ENCODE measurements at regions not wholly inside any gene's neighbourhood (a gene's known extent, or its start where the extent isn't known, plus 50 kb on each side); places are given as distances from the start of the nearest gene placed in this dataset.

GRCh38 chr20:21456207-21456606 lies 57.7 kb downstream of the NKX2-2 start:
- no peaks in the 10 kb centered on the region for H3K36me3 ChIP-seq (ENCODE audit: low read depth)

DNA sequence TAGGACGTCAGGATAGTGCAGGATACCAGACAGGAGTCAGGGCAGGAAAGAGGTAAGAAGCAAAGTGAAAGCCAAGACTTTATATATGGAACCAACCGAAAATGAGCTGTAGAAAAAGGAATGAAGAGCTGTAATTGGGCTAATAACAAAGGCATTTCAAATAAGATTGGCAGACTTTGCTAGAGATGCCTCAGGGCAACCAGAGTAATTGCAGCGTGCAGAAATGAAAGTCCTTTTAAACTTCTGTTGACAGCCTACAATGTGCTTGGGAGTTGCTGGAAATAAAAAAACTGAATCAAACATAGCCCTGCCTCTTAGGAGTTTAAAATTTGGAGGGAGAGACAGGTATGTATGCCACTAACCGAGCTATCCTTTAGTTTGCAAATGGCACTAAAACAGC lies 56.4 kb upstream of the NKX2-4 start:
- Histone ChIP-seq H3K4me2 (ENCODE audit: unreplicated experiment) (no peak overlapping the region), H3K9ac (no peak overlapping the region), H3K9me3 (ENCODE audit: low read depth) (no peaks in the 10 kb centered on the region), H3K36me3 (ENCODE audit: low read depth) (no peaks in the 10 kb centered on the region), H3K79me2 (ENCODE audit: insufficient read depth) (no peaks in the 10 kb centered on the region), H3K4me3 (no peak overlapping the region), H3F3A (ENCODE audit: insufficient read depth) (no peaks in the 10 kb centered on the region), H3K9me2 (ENCODE audit: insufficient read depth) (no peaks in the 10 kb centered on the region), H4K20me1 (ENCODE audit: insufficient read depth) (no peaks in the 10 kb centered on the region), H2AFZ (no peak overlapping the region), H3K27me3 (replicated peaks; ENCODE audit: insufficient read depth) (no peaks in the 10 kb centered on the region; the same call in 1 of the 2 replicates), H3K4me1 (ENCODE audit: insufficient read depth) (no peaks in the 10 kb centered on the region), H3K27ac (no peak overlapping the region)
- WGBS, 2 experiments (ENCODE audit: low coverage in 1 of 2, low lambda C conversion rate in 2 of 2, missing lambda C conversion rate in 2 of 2) = 12 to 17% methylated on average over 4 of the region's 4 CpGs
- peak; percentile 10 for DNase-seq
- TF ChIP-seq EZH2phosphoT487 (IDR thresholded peaks at IDR 0.05; ENCODE audit: insufficient read depth, low read depth) (no peak), EZH2 (IDR thresholded peaks at IDR 0.05; ENCODE audit: insufficient read depth, poor library complexity, severe bottlenecking) (no peak)
- in situ Hi-C loops (cut with MboI) = no loop called here

More at GRCh38 chr20:21456207-21456606, 57.7 kb downstream of the NKX2-2 start:
- no peaks in the 10 kb centered on the region for H3K9me3 ChIP-seq (ENCODE audit: low read depth)
- no peak overlapping the region for H3K27ac ChIP-seq
- H3K79me2 ChIP-seq (ENCODE audit: insufficient read depth) = no peaks in the 10 kb centered on the region
- in situ Hi-C loops (cut with MboI) = no loop called here
- H2AFZ ChIP-seq = no peak overlapping the region
- H3K4me2 ChIP-seq (ENCODE audit: unreplicated experiment) = no peak overlapping the region
- no peak overlapping the region for H3K4me3 ChIP-seq
- H3K27me3 ChIP-seq (replicated peaks; ENCODE audit: insufficient read depth) = peaks cover 16% of the 10 kb centered on the region
- no peaks in the 10 kb centered on the region for H3F3A ChIP-seq (ENCODE audit: insufficient read depth)
- H3K4me1 ChIP-seq (ENCODE audit: insufficient read depth) = no peaks in the 10 kb centered on the region
- no peak for TF ChIP-seq EZH2 (IDR thresholded peaks at IDR 0.05; ENCODE audit: insufficient read depth, poor library complexity, severe bottlenecking)
- no peak for TF ChIP-seq EZH2phosphoT487 (IDR thresholded peaks at IDR 0.05; ENCODE audit: insufficient read depth, low read depth)
- 31 to 34% methylated on average over 2 of the region's 2 CpGs for WGBS, 2 experiments (ENCODE audit: low coverage in 1 of 2, low lambda C conversion rate in 2 of 2, missing lambda C conversion rate in 2 of 2)
- H3K9me2 ChIP-seq (ENCODE audit: insufficient read depth) = no peaks in the 10 kb centered on the region
- no peak overlapping the region for H3K9ac ChIP-seq
- H4K20me1 ChIP-seq (ENCODE audit: insufficient read depth) = no peaks in the 10 kb centered on the region
- no peak for DNase-seq

DNA sequence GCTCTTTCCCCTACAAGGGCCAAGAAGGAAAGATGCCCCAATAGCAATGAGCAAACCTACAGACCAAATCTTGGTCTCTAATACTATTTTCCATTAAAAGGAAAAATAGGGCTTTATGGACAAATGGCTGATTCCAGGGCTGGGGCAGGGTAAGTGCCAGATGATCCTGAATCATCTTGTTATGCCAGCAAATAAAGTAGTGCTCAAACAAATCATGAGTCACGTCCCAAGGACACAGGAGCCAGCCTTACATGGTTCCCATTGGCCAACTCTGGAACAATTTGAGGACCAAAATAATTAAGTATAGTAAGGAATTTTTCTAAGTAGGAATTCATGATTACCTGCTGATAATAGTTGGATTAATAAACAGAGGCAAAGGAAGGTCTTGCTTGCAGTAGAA lies 53.2 kb upstream of the NKX2-4 start:
- Histone ChIP-seq H3K9ac (no peak overlapping the region), H3K9me3 (ENCODE audit: low read depth) (no peaks in the 10 kb centered on the region), H3K27me3 (replicated peaks; ENCODE audit: insufficient read depth) (peaks cover 7% of the 10 kb centered on the region; the same call in 1 of the 2 replicates), H2AFZ (no peak overlapping the region), H3K36me3 (ENCODE audit: low read depth) (no peaks in the 10 kb centered on the region), H3K4me1 (ENCODE audit: insufficient read depth) (no peaks in the 10 kb centered on the region), H3K9me2 (ENCODE audit: insufficient read depth) (no peaks in the 10 kb centered on the region), H3K79me2 (ENCODE audit: insufficient read depth) (no peaks in the 10 kb centered on the region), H3K4me2 (ENCODE audit: unreplicated experiment) (no peak overlapping the region), H3K27ac (no peak overlapping the region), H4K20me1 (ENCODE audit: insufficient read depth) (no peaks in the 10 kb centered on the region), H3F3A (ENCODE audit: insufficient read depth) (no peaks in the 10 kb centered on the region), H3K4me3 (no peak overlapping the region)
- DNase-seq = peak; percentile 45
- in situ Hi-C loops (cut with MboI) = no loop called here
- 6% methylated on average over 1 of the region's 1 CpG for WGBS, 2 experiments (ENCODE audit: low coverage in 1 of 2, low lambda C conversion rate in 2 of 2, missing lambda C conversion rate in 2 of 2)
- TF ChIP-seq EZH2phosphoT487 (IDR thresholded peaks at IDR 0.05; ENCODE audit: insufficient read depth, low read depth) = no peak
- TF ChIP-seq EZH2 (IDR thresholded peaks at IDR 0.05; ENCODE audit: insufficient read depth, poor library complexity, severe bottlenecking) = no peak
